ENCODE measurements at regions not wholly inside any gene's neighbourhood (a gene's known extent, or its start where the extent isn't known, plus 50 kb on each side); places are given as distances from the start of the nearest gene placed in this dataset.
"Not testable (repeated sequence)": the region's sequence is repeated elsewhere in the genome, so short reads cannot be mapped to it uniquely, and the experiment has no call there.

DNA sequence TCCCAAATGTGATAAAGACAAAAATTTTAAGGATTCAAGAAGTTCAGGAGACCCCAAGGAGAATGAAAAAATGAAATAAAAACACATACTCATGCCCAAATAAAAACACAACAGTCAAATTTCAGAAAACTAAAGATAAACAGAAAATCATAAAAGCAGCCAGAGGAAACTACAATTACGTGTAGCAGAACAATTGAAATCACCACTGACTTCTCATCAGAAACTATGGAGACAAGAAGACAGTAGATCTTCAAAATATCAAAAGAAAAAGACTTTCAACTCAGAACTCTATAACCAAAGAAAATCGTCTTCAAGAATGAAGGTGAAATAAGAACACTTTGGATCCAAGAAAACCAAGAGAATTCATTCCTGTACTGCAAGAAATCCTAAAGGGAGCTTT is 54.9 kb downstream of the DIO3 start:
- no peak for DNase-seq (ENCODE audit: low spot score)

DNA sequence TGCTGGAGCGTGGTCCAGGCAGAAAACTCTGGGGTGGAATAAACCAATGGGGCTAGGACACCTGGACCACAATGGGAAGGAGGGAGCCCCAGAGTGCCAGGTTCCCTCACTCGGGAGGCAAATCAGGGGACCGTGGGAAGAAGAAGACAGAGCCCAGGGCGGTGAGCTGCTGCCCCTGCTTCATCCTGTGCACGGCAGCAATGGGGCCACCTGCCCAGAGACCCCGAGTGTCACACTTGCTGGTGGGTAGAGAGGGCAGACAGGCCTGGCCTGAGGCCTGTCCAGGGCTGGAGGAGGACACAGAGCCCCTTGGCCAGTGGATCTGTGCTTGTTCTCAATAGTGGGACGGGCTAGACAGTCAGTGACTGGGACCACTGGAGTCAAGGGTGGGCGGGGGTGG is 58.2 kb downstream of the DIO3 start:
- no peak for DNase-seq (ENCODE audit: low spot score)

DNA sequence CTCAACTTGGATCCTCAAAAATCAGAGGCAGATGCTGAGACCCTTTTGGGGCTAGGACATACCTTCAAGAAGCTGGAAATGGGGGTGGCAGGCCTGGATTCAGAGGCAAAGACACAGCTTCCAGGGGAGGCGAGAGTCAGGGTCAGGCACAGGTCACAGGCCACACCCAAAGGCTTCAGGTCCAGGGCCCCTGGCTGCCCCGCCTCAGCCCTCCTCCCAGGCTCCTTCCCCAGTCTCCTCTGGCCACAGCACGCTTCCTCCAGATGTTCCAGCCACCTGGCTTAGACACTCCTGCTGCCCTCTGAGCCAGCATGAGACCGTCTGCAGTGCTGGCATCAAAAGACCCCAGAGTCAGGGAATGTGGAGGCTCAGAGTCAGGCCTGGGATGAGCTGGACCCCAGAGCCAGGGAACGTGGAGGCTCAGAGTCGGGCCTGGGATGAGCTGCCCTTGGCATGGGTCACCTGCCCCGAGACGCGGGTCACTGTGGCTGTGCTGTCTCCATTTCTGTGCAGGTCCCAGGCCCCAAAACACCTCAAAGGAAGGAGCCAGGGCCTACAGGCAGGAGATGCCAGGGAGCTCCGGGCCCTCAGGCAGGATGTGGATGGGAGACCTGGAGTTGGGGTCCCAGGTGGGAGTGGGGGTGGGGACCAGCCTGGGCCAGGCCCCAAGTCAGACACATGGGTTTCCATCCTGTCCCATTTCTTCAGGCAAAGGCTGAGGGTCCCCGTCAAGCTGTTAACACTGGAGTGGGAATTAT is 58.9 kb downstream of the DIO3 start:
- DNase-seq (ENCODE audit: low spot score): no peak

DNA sequence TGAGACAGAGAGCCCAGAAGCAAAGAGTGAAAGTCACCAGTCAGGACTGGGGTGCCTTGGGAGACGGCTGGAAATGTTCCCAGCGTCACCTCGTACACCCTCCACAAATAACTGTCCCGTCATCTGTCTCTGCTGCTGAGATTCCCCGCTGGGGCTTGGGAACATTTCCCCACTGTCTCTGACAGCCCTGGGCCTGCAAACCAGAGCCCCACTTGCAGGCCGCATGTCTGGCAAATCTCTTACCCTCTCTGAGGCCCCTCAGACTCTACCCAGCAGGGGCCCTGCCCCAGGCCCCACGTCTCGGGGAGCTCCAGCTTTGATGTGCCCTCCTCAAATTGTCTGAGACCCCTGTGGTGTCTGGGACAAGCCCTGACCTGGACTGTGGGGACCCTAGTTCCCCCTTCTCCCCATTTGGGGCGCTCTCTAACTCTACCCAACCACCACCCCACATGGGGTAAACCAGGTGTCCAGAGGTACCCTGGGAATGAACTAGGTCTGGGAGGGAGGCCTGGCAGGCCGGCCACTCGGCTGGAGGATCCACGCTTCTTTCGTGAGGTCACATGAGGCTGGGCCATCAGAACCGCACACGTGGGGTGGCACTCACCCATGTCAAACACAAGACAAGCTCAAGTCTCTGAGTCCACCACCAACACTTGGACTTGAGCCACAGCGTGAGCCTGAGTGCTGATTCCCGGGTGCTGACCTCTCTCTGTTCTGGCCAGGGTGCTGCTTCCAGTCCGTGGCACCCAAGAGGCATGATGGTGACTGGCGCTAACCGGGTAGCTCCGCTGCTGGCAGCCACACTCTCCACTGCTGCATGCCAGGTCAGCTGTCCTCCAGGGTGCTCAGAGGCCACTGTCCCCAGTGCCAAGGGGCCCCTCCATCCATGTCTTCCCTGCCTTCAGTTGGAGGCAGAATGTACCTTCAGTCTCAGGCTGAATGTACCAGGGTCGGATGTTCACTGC is 59.8 kb downstream of the DIO3 start:
- no peak for DNase-seq (ENCODE audit: low spot score)

DNA sequence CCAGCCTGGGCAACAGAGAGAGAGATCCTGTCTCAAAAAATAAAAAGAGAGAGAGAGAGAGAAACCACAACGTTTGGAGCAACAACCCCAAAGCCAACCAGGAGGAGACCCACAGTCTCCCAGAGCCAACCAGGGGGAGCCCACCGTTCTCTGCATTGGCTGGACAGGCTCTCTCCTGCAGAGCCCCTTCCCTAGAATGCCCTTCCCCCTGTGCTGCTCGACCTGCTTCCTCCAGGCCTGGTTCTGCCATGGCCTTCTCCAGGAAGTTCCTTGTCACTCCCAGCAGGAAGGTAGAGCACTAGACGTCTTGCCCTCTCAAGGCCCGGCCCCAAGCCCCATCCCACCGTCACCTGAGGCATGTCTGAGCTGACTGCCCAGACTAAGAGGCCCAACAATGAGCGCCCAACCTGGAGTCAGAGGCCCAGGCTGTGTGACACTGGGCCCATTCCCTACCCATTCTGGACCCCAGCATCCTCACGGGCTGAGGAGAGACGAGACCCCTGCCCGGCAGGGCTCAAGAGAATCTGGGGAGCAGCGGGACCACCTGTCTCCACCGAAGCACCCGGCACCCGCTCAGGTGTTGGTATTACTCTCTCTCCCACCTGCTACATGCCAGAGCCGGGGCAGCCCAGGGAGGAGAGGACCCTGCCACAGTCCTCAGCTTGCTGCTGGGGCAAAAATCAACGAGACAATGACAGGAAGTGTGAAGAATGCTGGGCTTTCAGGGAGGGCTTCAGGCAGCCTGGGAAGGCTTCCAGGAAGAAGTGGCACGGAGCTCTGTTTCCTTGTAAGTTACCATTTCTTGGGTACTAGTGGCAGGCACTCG is 61.2 kb downstream of the DIO3 start:
- no peak for DNase-seq (ENCODE audit: low spot score)

DNA sequence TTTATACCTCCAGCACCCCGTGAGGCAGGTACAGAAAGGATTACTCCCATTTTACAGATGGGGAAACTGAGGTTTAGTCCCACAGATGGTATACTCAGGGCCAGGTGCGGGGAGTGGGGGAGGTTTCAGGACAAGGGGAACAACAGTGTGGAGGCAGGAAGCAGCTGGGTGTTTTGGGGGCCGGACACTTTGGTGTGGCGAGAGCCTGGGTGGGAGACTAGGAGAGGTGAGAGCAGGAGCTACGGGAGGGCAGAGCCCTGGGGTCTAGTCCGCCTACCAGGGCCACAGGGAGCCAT is 61.7 kb downstream of the DIO3 start:
- no peak for DNase-seq (ENCODE audit: low spot score)

DNA sequence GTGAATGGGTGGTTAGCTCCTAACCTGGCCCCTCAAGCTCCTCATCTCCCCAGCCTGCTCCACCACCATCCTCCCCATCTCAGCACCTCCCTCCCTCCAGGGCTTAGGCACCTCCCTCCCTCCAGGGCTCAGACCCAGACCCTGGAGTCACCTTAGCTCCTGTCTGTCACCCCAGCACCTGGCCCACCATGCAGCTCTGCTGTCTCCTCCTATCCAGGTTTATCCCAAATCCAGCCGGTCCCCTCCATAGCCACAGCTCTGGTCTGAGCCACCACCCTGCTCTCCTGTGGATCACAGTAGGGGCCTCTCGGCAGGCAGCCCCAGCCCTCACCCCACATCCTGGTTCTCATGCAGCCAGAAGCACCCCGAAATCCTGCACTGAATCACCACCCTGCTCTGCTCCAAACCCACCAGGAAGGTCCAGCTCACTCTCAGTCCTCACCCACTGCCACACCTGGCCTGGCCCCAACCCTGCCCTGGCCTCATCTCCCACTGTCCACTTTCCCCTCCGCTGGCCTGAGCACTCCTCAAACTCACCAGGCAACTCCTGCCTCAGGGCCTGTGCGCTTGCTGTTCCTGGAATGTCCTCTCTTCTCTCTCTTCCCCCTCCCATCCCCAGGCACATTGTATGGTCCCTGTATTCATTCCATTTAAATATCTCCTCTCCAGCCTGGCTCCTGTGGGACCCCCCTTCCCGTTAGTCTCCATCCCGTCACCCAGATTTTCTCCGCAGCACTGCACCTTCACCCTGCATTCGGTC is 62.6 kb downstream of the DIO3 start:
- no peak for DNase-seq (ENCODE audit: low spot score)

DNA sequence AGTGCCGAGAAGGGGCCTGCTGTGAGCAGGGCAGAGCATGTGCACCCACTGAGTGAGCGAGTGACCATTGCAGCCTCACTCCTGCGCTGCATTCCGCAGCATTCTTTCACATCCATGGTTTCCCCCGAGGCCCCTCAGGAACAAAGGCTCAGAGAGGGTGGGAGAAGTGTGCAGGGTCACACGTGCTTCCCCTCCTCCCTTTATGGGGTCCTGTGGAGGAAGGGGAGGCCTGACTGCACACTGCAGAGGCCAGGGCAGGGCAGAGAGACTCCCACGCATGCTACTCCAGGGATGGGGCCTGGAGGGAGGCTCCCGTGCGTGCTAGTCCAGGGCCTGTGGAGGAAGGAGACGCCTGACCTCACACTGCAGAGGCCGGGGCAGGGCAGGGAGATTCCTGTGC is 63.2 kb downstream of the DIO3 start:
- DNase-seq (ENCODE audit: low spot score): no peak

DNA sequence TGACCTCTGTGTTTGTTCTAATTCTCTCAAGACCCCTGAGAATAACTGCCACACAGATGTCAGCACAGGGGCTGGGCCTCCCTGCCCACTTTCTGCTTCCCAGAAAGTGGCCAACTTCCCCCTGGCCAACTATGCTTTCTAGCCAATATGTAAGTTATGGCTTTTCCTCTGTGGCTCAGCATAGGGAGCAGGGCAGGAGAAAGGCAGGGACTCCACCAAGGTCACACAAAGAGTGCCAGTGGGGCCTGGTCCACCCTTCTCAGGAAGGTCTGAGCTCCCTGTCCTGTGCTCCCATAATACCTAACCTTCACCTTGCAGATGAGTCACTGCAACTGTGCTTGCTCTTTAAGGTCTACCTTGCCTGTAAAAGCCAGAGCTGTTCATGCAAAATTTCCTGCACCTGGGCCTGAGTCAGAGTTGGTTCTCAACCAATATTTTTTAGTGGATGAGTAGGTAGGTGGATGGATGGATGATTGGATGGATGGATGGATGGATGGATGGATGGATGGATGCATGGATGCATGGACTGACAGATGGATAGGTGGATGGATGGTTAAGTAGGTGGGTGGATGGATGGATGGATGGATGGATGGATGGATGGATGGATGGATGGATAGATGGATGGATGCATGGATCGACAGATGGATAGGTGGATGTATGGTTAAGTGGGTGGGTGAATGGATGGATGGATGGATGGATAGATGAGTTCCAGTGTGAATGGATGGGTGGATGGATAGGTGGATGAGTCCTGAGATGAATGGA is 64.2 kb downstream of the DIO3 start:
- peak; percentile 5 for DNase-seq (ENCODE audit: low spot score)

DNA sequence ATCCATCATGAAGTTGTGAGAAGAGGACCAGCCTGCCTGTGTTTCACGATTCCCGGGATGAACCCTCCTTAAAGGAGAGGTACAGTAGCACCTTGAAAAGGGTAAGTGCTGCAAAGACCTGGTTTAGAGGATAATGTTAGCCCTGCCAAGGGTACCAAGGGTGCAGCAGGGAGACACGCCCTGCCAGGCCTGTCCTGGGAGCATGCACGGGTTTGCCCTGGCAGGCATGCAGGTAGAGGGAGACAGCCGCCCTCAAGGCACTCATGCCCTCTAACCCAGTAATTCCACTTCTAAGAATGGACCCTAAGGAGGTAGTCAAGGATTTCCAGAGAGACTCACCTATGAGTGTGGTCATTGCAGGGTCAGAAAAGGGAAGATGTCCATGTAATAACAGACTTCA is 65.0 kb downstream of the DIO3 start:
- no peak for DNase-seq (ENCODE audit: low spot score)

DNA sequence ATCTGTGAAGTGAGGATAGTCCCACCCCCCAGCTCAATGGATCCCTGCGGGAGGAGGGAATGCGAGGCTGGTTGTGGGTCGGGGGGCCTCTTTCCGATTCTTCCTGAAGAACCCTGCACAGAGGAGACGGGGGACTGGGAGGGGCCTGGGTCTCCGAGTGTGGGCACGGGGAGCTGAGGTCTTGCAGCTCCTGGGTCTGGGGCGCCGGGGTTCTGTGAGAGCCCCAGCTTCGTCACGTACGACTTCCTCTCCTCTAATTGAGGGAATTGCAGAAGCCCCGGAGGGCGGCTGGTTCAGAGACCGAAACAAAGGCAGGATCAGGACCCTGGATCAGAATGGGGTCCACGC is 66.6 kb downstream of the DIO3 start:
- no peak for DNase-seq (ENCODE audit: low spot score)

DNA sequence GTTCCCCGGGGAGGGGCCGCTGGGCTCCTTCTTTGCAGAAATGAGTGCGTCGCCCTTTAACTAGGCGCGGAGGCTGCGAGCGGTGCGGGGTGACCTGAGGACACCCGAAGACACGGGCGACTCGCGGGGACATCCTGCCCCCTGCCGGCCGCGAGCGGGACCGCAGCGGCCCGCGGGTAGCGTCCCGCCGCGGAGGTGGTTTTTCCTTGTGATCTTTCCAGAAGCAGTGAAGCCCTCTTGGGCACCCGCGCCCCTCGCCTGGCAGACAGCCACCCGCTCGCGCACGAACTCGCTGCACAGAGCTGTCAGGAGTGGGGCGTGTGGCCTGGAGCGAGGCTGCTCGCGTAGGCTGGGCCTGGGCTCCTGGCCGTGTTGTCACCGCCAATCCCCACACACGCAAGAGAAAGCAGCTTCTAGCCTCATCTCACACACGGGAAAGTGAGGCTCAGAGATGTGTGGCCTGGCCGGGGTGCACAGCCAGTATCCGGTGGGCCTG is 67.2 kb downstream of the DIO3 start:
- peak; percentile 60 for DNase-seq (ENCODE audit: low spot score)

DNA sequence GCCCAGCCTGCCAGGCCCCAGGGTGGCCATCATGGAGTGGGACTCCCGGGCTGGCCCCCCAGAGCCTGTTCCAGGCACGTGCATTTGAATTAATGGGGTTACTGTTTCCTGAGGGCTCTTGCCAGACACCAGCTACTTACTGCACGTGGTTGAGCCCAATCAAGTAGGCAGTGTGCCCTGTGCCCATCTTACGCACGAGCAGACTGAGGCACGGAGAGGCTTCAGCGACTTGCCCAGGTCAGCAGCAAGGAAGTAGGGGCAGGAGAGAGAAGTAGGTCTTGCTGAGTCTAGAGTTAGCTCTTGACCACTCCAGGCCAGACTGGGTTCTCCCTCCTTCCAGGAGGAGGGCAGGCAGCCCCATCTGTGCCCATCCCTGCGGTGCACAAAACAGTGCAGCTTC is 67.7 kb downstream of the DIO3 start:
- DNase-seq (ENCODE audit: low spot score): no peak

DNA sequence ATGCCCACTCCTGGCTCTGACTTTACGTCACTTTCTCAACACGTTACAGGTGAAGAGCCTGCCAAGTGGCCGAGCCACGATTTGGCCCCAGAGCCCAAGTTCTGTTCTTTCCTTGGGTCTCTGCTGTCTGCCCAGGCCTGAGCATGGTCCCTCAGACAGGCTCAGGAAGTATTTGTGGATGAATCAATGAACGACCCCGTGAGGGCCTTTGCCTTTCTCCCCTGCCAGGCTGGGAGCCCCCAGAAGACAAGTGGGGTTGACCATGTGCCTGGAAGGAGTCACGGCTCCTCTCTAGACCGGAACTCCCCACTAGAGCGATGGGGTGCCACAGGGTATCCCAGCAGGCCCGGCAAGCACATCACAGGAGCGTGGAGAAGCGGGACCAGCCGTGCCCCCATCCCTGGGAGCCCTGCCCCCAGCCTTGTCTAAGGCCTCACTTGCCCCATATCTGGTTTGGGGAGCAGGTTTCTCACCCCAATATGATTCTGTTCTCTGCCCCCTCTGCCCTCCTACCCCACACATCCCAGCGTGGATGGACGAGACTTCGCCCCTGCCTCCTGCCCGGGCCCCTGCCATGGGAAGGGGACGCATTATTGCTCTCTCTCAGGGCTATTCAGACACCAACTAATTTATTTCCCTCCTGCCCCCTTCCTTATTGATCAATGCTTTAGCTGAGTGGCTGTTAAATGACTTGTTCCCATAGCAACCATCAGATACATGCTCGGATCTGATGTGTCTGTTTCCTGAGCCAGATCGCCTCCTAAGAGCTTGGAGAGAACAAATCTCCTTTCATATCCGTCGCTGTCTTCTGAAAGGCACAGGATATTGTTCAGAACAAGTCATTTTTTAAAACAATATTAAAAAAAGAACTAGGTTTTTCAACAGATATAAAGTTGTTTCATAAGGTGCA is 69.0 kb downstream of the DIO3 start:
- DNase-seq (ENCODE audit: low spot score): no peak

DNA sequence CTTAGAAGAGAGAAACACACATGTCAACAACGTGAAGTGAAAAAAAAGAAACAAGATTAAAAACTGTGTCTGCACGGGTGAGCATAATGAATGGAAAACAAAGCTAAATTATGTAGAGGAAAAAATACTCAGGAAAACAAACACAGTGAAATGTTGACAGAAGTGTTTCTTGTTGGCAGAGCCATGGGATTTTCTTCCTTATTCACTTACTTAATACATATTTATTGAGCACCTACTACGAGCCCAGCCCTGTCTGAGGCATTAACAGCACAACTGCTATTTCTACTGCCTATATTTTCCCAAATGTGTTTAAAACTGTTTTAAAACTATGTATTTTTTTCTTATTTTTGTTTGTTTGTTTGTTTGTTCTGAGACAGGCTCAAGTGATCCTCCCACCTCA is 69.9 kb downstream of the DIO3 start:
- no peak for DNase-seq (ENCODE audit: low spot score)

DNA sequence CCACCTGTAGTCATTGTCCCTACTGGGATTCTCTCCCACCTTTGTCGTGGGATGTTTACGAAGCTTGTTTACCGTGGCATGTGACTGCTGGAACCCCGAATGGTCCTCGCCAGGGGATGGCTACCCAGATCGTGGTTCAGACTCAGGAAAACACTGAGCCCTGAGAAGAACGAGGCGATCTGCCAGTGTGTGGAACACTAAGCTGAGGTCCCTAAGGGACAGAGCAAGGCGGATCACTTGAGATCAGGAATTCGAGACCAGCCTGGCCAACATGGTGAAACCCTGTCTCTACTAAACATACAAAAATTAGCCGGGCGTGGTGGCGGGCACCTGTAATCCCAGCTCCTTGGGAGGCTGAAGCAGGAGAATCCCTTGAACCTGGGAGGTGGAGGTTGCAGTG is 70.7 kb downstream of the DIO3 start:
- not testable (repeated sequence) for DNase-seq (ENCODE audit: low spot score)

DNA sequence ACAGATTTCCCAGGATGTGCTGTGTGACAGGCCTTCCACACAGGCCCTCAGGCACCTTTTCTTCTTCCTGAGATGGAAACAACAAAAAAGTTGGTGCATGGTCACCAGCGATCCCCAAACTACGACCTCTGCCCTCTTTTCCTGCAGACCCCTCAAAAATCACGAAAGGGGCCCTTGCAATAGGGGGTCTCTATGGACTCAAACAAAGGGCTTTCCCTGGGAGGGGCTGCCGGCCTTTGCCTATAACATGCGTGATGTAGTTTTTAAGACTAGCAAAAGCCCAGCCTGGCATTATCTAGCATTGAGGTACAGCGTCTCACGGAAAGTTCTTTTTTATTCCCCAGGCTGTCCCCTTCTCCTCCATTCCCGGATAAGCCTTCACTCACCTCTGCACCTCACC is 71.2 kb downstream of the DIO3 start:
- no peak for DNase-seq (ENCODE audit: low spot score)

DNA sequence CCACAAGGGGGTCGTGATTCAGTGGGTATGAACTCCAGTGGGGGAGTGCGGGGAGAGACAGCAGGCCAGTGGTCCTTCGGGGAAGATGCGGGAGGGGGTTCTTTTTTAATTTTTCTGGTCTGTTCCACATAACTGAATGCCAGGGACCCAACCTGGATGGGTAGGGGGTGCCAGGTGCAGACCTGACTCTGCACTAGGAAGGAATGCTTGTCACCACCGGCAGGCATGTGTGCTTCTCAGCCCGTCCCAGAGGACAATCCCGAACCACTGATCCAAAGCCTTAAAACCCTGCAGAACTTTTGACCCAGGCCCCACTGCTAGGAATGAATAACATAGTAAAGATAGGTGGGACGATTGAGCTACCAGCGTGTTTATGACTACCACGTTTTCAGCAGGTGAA is 72.0 kb downstream of the DIO3 start:
- DNase-seq (ENCODE audit: low spot score): no peak

DNA sequence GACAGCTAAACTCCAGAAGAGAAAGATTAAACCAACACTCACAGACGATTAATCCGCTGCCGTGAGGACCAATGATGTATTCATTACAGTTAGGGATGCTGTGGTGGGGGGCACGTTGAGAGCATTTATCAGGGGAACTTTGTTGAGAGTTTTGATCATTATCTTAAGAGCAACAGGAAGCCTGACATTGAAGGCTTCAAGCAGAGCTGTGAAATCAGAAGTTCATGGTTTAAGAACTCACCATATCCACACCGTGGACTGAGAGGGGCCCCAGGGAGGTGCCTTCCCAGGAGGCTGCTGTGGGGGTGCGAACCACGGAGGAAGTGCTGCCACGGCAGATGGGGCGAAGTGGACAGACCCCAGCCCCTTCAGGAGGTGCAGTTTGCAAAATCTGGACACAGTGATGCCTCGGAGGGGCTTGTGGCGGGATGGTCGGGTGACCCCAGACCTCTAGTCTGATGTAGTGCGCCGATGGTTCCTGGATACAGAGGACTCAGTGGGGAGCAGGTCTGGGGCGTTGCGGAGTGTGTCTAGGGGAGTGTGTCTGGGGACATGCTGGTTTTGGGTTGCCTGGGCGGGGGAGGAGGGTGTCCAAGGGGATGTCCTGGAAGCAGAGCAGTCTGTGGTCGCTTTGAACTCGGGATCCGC is 73.0 kb downstream of the DIO3 start:
- DNase-seq (ENCODE audit: low spot score): no peak
